ENCODE measurements at regions not wholly inside any gene's neighbourhood (a gene's known extent, or its start where the extent isn't known, plus 50 kb on each side); places are given as distances from the start of the nearest gene placed in this dataset.
"Not testable (repeated sequence)": the region's sequence is repeated elsewhere in the genome, so short reads cannot be mapped to it uniquely, and the experiment has no call there.

DNA sequence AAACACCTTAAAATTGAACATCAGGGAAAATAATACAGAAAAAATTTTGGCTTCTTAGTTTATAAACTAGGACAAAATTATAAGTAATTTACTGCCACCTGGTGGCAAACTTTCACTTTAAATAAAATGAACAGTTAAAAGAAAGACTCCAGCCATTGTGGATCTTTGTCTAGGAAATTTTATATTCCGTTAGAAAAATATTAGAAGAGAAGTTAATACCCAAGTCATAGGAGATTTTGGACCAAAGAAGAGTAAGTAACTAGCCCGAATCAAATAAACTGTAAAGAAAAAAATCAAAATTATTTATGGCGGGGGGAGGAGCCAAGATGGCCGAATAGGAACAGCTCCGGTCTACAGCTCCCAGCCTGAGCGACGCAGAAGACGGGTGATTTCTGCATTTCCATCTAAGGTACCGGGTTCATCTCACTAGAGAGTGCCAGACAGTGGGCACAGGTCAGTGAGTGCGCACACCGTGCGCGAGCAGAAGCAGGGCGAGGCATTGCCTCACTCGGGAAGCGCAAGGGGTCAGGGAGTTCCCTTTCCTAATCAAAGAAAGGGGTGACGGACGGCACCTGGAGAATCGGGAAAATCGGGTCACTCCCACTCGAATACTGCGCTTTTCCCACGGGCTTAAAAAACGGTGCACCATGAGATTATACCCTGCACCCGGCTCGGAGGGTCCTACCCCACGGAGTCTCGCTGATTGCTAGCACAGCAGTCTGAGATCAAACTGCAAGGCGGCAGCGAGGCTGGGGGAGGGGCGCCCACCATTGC is 73.4 kb upstream of the SCIN start:
- not testable (repeated sequence) for H3K9ac ChIP-seq (ENCODE audit: low read length); H3K4me3 ChIP-seq (ENCODE audit: low read length); H3K36me3 ChIP-seq (ENCODE audit: insufficient read depth, low read length); H4K20me1 ChIP-seq (ENCODE audit: insufficient read depth); H3K79me2 ChIP-seq (replicated peaks; ENCODE audit: insufficient read depth, low read length); H3K4me2 ChIP-seq (ENCODE audit: low read length); H3K27ac ChIP-seq (ENCODE audit: low read length); H2AFZ ChIP-seq (ENCODE audit: low read depth, low read length); H3K27me3 ChIP-seq (ENCODE audit: insufficient read depth, low read depth, low read length); H3K9me2 ChIP-seq (ENCODE audit: insufficient read depth, low read length); H3F3A ChIP-seq (ENCODE audit: insufficient read depth, low read length, poor library complexity, severe bottlenecking); H3K9me3 ChIP-seq (ENCODE audit: low read length)
- TF ChIP-seq, protein P1, sequence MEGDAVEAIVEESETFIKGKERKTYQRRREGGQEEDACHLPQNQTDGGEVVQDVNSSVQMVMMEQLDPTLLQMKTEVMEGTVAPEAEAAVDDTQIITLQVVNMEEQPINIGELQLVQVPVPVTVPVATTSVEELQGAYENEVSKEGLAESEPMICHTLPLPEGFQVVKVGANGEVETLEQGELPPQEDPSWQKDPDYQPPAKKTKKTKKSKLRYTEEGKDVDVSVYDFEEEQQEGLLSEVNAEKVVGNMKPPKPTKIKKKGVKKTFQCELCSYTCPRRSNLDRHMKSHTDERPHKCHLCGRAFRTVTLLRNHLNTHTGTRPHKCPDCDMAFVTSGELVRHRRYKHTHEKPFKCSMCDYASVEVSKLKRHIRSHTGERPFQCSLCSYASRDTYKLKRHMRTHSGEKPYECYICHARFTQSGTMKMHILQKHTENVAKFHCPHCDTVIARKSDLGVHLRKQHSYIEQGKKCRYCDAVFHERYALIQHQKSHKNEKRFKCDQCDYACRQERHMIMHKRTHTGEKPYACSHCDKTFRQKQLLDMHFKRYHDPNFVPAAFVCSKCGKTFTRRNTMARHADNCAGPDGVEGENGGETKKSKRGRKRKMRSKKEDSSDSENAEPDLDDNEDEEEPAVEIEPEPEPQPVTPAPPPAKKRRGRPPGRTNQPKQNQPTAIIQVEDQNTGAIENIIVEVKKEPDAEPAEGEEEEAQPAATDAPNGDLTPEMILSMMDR (IDR thresholded peaks at IDR 0.05; ENCODE audit: poor library complexity, severe bottlenecking): peak; percentile 60
- TF ChIP-seq RAD21 (conservative IDR thresholded peaks at IDR 0.05) (peak; percentile 62), SMC3 (conservative IDR thresholded peaks at IDR 0.05; ENCODE audit: poor library complexity) (peak; percentile 70)

DNA sequence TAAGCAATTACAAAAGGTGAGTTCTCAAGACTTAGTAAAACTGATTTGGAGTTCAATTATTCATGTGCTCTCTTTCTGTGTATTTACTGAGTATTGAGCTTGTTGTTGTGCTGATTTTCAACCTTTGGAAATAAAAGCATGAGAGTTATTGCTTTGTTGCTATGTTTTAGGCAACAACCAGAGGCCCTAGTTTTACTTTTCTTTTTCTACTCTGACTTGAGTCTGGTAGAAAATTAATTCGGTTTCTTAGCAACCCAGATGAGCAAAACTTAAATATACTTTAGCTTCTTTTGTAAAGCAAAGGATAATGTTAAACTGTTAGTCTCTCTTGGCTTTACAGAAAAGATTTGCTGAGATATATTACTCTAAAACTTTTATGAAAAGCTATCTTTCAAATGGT is 66.4 kb upstream of the SCIN start:
- no peak overlapping the region for H2AFZ ChIP-seq (ENCODE audit: low read depth, low read length)
- no peak overlapping the region for H3K4me2 ChIP-seq (ENCODE audit: low read length)
- no peak overlapping the region for H3K9ac ChIP-seq (ENCODE audit: low read length)
- H3K36me3 ChIP-seq (ENCODE audit: insufficient read depth, low read length): no peaks in the 10 kb centered on the region
- no peaks in the 10 kb centered on the region for H4K20me1 ChIP-seq (ENCODE audit: insufficient read depth)
- TF ChIP-seq TAF1 (IDR thresholded peaks at IDR 0.05; ENCODE audit: low read depth): no peak
- TF ChIP-seq SMC3 (conservative IDR thresholded peaks at IDR 0.05; ENCODE audit: poor library complexity): no peak
- TF ChIP-seq, protein P2, sequence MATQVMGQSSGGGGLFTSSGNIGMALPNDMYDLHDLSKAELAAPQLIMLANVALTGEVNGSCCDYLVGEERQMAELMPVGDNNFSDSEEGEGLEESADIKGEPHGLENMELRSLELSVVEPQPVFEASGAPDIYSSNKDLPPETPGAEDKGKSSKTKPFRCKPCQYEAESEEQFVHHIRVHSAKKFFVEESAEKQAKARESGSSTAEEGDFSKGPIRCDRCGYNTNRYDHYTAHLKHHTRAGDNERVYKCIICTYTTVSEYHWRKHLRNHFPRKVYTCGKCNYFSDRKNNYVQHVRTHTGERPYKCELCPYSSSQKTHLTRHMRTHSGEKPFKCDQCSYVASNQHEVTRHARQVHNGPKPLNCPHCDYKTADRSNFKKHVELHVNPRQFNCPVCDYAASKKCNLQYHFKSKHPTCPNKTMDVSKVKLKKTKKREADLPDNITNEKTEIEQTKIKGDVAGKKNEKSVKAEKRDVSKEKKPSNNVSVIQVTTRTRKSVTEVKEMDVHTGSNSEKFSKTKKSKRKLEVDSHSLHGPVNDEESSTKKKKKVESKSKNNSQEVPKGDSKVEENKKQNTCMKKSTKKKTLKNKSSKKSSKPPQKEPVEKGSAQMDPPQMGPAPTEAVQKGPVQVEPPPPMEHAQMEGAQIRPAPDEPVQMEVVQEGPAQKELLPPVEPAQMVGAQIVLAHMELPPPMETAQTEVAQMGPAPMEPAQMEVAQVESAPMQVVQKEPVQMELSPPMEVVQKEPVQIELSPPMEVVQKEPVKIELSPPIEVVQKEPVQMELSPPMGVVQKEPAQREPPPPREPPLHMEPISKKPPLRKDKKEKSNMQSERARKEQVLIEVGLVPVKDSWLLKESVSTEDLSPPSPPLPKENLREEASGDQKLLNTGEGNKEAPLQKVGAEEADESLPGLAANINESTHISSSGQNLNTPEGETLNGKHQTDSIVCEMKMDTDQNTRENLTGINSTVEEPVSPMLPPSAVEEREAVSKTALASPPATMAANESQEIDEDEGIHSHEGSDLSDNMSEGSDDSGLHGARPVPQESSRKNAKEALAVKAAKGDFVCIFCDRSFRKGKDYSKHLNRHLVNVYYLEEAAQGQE (IDR thresholded peaks at IDR 0.05; ENCODE audit: borderline replicate concordance): no peak
- no peak for TF ChIP-seq POLR2AphosphoS5 (IDR thresholded peaks at IDR 0.05)
- no peak for TF ChIP-seq EP300 (conservative IDR thresholded peaks at IDR 0.05; ENCODE audit: poor library complexity, severe bottlenecking)
- TF ChIP-seq, protein P1 (IDR thresholded peaks at IDR 0.05; ENCODE audit: poor library complexity, severe bottlenecking): no peak
- TF ChIP-seq RAD21 (conservative IDR thresholded peaks at IDR 0.05): no peak
- TF ChIP-seq EZH2 (IDR thresholded peaks at IDR 0.05; ENCODE audit: borderline replicate concordance, insufficient read depth, low read length, poor library complexity, severe bottlenecking): no peak
- TF ChIP-seq MXI1 (conservative IDR thresholded peaks at IDR 0.05; ENCODE audit: poor library complexity, severe bottlenecking): no peak
- H3K79me2 ChIP-seq (replicated peaks; ENCODE audit: insufficient read depth, low read length): no peaks in the 10 kb centered on the region
- H3K27me3 ChIP-seq (ENCODE audit: insufficient read depth, low read depth, low read length): no peaks in the 10 kb centered on the region
- no peak overlapping the region for H3K4me3 ChIP-seq (ENCODE audit: low read length)
- no peaks in the 10 kb centered on the region for H3K9me2 ChIP-seq (ENCODE audit: insufficient read depth, low read length)
- H3K27ac ChIP-seq (ENCODE audit: low read length): no peak overlapping the region
- no peaks in the 10 kb centered on the region for H3K9me3 ChIP-seq (ENCODE audit: low read length)
- H3F3A ChIP-seq (ENCODE audit: insufficient read depth, low read length, poor library complexity, severe bottlenecking): no peaks in the 10 kb centered on the region
